PC-3 (cell line): ENCODE measurements at regions not wholly inside any gene's neighbourhood (a gene's known extent, or its start where the extent isn't known, plus 50 kb on each side); places are given as distances from the start of the nearest gene placed in this dataset.

Experiments
- EZH2 ChIP-seq: fragments of 300-600 bp; sonication (generic); IDR thresholded peaks from one replicate; pipeline ENCODE4 v1.6.1; 2017; ENCODE audit warnings: antibody characterized with exemption, mild to moderate bottlenecking, low read length; ENCODE audit not compliant: unreplicated experiment
- EZH2phosphoT487 ChIP-seq: fragments of 300-600 bp; sonication (generic); IDR thresholded peaks from 2 replicates; pipeline ENCODE4 v1.6.1; 2018; ENCODE audit warnings: mild to moderate bottlenecking, antibody characterized with exemption, low read length, borderline replicate concordance
- TF ChIP-seq, protein P1 (sequence below): fragments of 300-600 bp; sonication (generic); conservative IDR thresholded peaks from 2 replicates; pipeline ENCODE4 v1.5.1; 2017; ENCODE audit warnings: antibody characterized with exemption, low read depth, mild to moderate bottlenecking, low read length

DNA sequence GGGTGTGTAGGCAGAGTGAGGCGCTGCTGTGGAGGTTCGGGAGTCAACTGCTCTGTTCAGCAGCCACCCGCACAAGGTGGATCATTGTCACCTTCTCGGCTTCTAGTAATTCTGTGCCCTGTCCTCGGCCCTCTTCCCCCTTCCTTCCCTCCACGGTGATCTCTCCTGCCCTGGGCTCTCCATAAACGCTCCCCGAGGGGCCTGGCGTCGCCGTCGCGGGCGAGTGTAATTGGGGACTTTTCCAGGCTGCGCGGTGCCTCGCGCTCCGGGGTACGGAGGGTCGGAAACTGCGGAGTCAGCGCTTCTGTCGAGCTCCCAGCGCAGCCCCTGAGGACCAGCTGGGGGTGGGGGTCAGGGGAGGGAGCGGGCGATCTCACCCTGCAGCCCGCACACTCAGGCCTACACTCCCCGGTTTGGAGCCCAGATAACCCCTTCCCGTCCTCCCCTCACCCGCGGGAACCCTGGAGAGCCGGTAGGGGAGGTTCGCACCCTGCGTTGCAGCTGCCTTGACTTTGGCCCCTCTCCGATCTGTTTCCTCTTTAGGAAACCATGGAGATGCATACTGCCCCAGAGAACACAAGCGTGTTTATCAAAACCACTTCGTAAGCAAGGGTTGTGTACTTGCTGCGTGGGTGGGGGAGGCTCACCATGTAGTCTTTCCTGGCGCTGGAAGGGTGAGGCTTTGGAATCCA is 188.3 kb upstream of the ZNF618 start:
- no peak for TF ChIP-seq EZH2
- TF ChIP-seq, protein P1, sequence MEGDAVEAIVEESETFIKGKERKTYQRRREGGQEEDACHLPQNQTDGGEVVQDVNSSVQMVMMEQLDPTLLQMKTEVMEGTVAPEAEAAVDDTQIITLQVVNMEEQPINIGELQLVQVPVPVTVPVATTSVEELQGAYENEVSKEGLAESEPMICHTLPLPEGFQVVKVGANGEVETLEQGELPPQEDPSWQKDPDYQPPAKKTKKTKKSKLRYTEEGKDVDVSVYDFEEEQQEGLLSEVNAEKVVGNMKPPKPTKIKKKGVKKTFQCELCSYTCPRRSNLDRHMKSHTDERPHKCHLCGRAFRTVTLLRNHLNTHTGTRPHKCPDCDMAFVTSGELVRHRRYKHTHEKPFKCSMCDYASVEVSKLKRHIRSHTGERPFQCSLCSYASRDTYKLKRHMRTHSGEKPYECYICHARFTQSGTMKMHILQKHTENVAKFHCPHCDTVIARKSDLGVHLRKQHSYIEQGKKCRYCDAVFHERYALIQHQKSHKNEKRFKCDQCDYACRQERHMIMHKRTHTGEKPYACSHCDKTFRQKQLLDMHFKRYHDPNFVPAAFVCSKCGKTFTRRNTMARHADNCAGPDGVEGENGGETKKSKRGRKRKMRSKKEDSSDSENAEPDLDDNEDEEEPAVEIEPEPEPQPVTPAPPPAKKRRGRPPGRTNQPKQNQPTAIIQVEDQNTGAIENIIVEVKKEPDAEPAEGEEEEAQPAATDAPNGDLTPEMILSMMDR: no peak
- TF ChIP-seq EZH2phosphoT487: no peak
